DND-41 (cell line): ENCODE measurements at regions not wholly inside any gene's neighbourhood (a gene's known extent, or its start where the extent isn't known, plus 50 kb on each side); places are given as distances from the start of the nearest gene placed in this dataset.

Source experiments
- EZH2 ChIP-seq: IDR thresholded peaks from 3 replicates; pipeline ENCODE4 v1.6.1; 2012; ENCODE audit warnings: borderline replicate concordance, low read depth, mild to moderate bottlenecking, moderate library complexity, low read length, inconsistent platforms; ENCODE audit not compliant: severe bottlenecking
- TF ChIP-seq, protein P1 (sequence below): IDR thresholded peaks from 2 replicates; pipeline ENCODE4 v1.5.1; 2012; ENCODE audit warnings: borderline replicate concordance, low read length, moderate library complexity, mild to moderate bottlenecking; ENCODE audit not compliant: poor library complexity, severe bottlenecking; ENCODE audit errors: extremely low read depth

DNA sequence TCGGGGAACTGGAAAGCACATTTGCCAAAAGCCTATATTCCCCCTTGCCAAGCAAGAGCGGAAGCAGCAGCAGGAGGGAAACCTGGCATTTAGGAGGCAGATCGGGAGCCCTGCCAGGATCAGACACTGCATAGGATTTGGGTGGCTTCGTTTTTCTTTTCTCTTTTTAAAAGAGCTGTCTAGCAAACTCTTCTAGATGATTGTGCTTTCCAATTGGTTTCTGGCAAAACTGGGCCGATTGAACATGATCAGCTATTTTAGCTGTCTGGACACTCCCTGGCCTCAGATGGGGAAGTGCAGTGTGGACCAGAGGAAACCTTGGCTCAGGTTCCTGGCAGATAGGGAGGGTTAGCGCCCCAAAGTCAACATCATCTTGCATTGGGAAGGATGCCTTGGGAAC is 414.0 kb upstream of the KAZN start:
- TF ChIP-seq, protein P1, sequence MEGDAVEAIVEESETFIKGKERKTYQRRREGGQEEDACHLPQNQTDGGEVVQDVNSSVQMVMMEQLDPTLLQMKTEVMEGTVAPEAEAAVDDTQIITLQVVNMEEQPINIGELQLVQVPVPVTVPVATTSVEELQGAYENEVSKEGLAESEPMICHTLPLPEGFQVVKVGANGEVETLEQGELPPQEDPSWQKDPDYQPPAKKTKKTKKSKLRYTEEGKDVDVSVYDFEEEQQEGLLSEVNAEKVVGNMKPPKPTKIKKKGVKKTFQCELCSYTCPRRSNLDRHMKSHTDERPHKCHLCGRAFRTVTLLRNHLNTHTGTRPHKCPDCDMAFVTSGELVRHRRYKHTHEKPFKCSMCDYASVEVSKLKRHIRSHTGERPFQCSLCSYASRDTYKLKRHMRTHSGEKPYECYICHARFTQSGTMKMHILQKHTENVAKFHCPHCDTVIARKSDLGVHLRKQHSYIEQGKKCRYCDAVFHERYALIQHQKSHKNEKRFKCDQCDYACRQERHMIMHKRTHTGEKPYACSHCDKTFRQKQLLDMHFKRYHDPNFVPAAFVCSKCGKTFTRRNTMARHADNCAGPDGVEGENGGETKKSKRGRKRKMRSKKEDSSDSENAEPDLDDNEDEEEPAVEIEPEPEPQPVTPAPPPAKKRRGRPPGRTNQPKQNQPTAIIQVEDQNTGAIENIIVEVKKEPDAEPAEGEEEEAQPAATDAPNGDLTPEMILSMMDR = no peak
- no peak for TF ChIP-seq EZH2
